SU-DHL-6 (cell line): ENCODE measurements at regions not wholly inside any gene's neighbourhood (a gene's known extent, or its start where the extent isn't known, plus 50 kb on each side); places are given as distances from the start of the nearest gene placed in this dataset.
A peak's percentile ranks its signal among the peaks of the same experiment; 100 is the strongest.

Experiments
- H2AFZ ChIP-seq: fragments of 200-600 bp; sonication (generic); 2 replicates; pipeline ENCODE4 v1.6.1; 2014; ENCODE audit warnings: low read depth, mild to moderate bottlenecking, moderate library complexity, mixed read lengths, antibody characterized with exemption, low read length; ENCODE audit not compliant: severe bottlenecking
- H3F3A ChIP-seq: fragments of 200-600 bp; shearing (Covaris generic); 2 replicates; pipeline ENCODE4 v1.6.0; 2016; ENCODE audit warnings: antibody characterized with exemption, mild to moderate bottlenecking; ENCODE audit not compliant: insufficient read depth
- H3K27ac ChIP-seq: fragments of 200-600 bp; sonication (generic); 2 replicates; pipeline ENCODE4 v1.5.1; 2016; ENCODE audit warnings: low read depth, mild to moderate bottlenecking, low read length, moderate library complexity, mixed read lengths
- H3K27me3 ChIP-seq: fragments of 200-600 bp; sonication (generic), shearing (Covaris generic); 2 replicates; pipeline ENCODE4 v1.6.0; 2014; ENCODE audit warnings: mild to moderate bottlenecking, low read length
- H3K36me3 ChIP-seq: fragments of 200-600 bp; sonication (generic); 2 replicates; pipeline ENCODE4 v1.6.1; 2014; ENCODE audit warnings: mild to moderate bottlenecking, low read length, mixed read lengths
- H3K4me2 ChIP-seq: fragments of 300-600, 200-600 bp; shearing (Covaris generic), sonication (generic); 2 replicates; pipeline ENCODE4 v1.6.0; 2014; ENCODE audit warnings: low read length, low read depth, mild to moderate bottlenecking; ENCODE audit not compliant: poor library complexity, severe bottlenecking
- H3K4me3 ChIP-seq: fragments of 200-600 bp; sonication (generic); 2 replicates; pipeline ENCODE4 v1.5.1; 2014; ENCODE audit warnings: antibody characterized with exemption, low read length, mild to moderate bottlenecking, mixed read lengths; ENCODE audit not compliant: insufficient read depth, poor library complexity, severe bottlenecking
- H3K79me2 ChIP-seq: fragments of 200-600 bp; sonication (generic); 2 replicates; pipeline ENCODE4 v1.6.1; 2014; ENCODE audit warnings: mild to moderate bottlenecking, low read length, moderate library complexity; ENCODE audit not compliant: insufficient read depth
- H3K9ac ChIP-seq: fragments of 200-600 bp; sonication (generic); 2 replicates; pipeline ENCODE4 v1.7.0; 2014; ENCODE audit warnings: mild to moderate bottlenecking, low read length
- H3K9me2 ChIP-seq: fragments of 200-600 bp; sonication (generic); replicated peaks from 2 replicates; pipeline ENCODE4 v1.6.1; 2014; ENCODE audit warnings: low read length; ENCODE audit not compliant: insufficient read depth
- H3K9me3 ChIP-seq: fragments of 200-600 bp; sonication (generic); 2 replicates; pipeline ENCODE4 v1.6.1; 2014; ENCODE audit warnings: low read length, mixed read lengths; ENCODE audit not compliant: insufficient read depth
- H4K20me1 ChIP-seq: fragments of 200-600 bp; sonication (generic); 2 replicates; pipeline ENCODE4 v1.6.1; 2014; ENCODE audit warnings: low read depth, mild to moderate bottlenecking, antibody characterized with exemption, low read length, moderate library complexity, mixed read lengths
- CTCF ChIP-seq: fragments of 200-600 bp; sonication (generic); IDR thresholded peaks from one replicate; pipeline ENCODE4 v1.5.1; 2017; ENCODE audit warnings: antibody characterized with exemption, mild to moderate bottlenecking, low read length, moderate library complexity; ENCODE audit not compliant: insufficient read depth, poor library complexity, severe bottlenecking
- EZH2phosphoT487 ChIP-seq: fragments of 200-600 bp; sonication (generic), shearing (Covaris generic); conservative IDR thresholded peaks from 2 replicates; pipeline ENCODE4 v1.6.1; 2018; ENCODE audit warnings: mild to moderate bottlenecking, antibody characterized with exemption, low read length, moderate library complexity, mixed read lengths

- no peak overlapping the region for H3K4me3 ChIP-seq
- H3K4me2 ChIP-seq: no peak overlapping the region
- no peaks in the 10 kb centered on the region for H3K79me2 ChIP-seq
Observed at GRCh38 chr2:136434251-136434715, 316.3 kb upstream of the CXCR4 start.

GRCh38 chr2:136433261-136433660, 315.3 kb upstream of the CXCR4 start:
- no peaks in the 10 kb centered on the region for H3K79me2 ChIP-seq
- no peak overlapping the region for H2AFZ ChIP-seq
- no peaks in the 10 kb centered on the region for H4K20me1 ChIP-seq
- H3K9ac ChIP-seq: no peak overlapping the region
- H3F3A ChIP-seq: no peaks in the 10 kb centered on the region; the same call in 1 of the 2 replicates
- H3K36me3 ChIP-seq: 0 out of 2 replicates have a peak, but pooled peaks cover 6% of the 10 kb centered on the region
- TF ChIP-seq CTCF: no peak
- TF ChIP-seq EZH2phosphoT487: no peak
- H3K4me2 ChIP-seq: no peak overlapping the region
- no peaks in the 10 kb centered on the region for H3K9me2 ChIP-seq
- H3K27me3 ChIP-seq: no peaks in the 10 kb centered on the region
- H3K4me3 ChIP-seq: no peak overlapping the region
- no peak overlapping the region for H3K27ac ChIP-seq
- no peaks in the 10 kb centered on the region for H3K9me3 ChIP-seq

More at GRCh38 chr2:136434251-136434715, 316.3 kb upstream of the CXCR4 start:
- Histone ChIP-seq H3K27ac (no peak overlapping the region), H3K9me3 (no peaks in the 10 kb centered on the region), H3K9ac (no peak overlapping the region), H2AFZ (no peak overlapping the region), H4K20me1 (no peaks in the 10 kb centered on the region), H3K27me3 (no peaks in the 10 kb centered on the region), H3K36me3 (0 out of 2 replicates have a peak, but pooled peaks cover 3% of the 10 kb centered on the region), H3F3A (no peaks in the 10 kb centered on the region; the same call in 1 of the 2 replicates), H3K9me2 (no peaks in the 10 kb centered on the region)
- TF ChIP-seq EZH2phosphoT487: no peak
- no peak for TF ChIP-seq CTCF

GRCh38 chr2:136424112-136424511, 306.2 kb upstream of the CXCR4 start:
- 0 out of 2 replicates have a peak, but pooled peaks cover 2% of the 10 kb centered on the region for H3K36me3 ChIP-seq
- no peak for TF ChIP-seq CTCF
- H3K4me2 ChIP-seq: peak overlapping the region; percentile 75
- no peaks in the 10 kb centered on the region for H4K20me1 ChIP-seq
- H3K79me2 ChIP-seq: no peaks in the 10 kb centered on the region
- no peaks in the 10 kb centered on the region for H3K9me3 ChIP-seq
- H3K9ac ChIP-seq: peak overlapping the region; percentile 65
- H2AFZ ChIP-seq: peak overlapping the region; percentile 76
- H3F3A ChIP-seq: peaks cover 4% of the 10 kb centered on the region; the same call in 1 of the 2 replicates
- peak overlapping the region; percentile 60 for H3K4me3 ChIP-seq
- no peaks in the 10 kb centered on the region for H3K27me3 ChIP-seq
- peak overlapping the region; percentile 71 for H3K27ac ChIP-seq
- H3K9me2 ChIP-seq: no peaks in the 10 kb centered on the region
